ENCODE measurements at regions not wholly inside any gene's neighbourhood (a gene's known extent, or its start where the extent isn't known, plus 50 kb on each side); places are given as distances from the start of the nearest gene placed in this dataset.

DNA sequence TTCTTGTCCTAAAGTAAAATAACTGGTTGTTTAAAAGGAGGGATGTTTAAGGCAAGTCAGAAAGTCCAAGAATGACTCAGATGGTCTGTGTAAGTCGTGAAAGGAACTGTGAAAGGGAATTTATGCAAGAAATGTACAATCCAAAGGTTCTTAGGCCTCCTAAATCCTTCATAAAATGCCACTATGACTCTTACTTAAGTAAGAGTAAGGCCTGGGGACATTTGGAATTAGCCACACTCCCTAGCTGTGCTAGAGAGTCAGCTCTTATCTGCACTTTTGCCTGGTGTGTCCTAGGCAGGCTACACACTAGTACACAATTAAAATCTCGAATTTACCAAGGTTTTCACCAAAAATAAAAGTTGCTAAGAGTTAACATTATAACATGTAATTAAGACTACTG is 686.9 kb downstream of the UQCRFS1 start:
- no peak for DNase-seq (ENCODE audit: low read depth in 4 of 4, low spot score in 3 of 4)

- no peak for DNase-seq (ENCODE audit: low read depth in 4 of 4, low spot score in 3 of 4)
Observed at GRCh38 chr19:28523619-28524018, 689.3 kb downstream of the UQCRFS1 start.

DNA sequence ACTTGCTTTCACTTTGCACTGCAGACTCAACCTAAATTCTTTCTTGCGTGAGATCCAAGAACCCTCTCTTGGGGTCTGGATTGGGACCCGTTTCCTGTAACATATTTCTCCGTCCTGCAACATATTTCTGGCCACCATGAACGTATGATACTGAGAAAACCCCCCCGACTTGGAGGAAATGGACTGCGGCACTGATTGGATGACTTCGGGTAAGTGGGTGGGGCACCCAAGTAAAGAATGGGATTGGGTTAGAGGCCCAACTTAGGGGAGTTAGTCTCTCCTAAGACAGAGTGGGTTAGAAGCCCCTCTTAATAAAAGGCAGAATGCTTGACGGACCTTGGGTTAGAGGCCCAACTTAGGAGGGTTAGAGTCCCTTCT is 690.4 kb downstream of the UQCRFS1 start:
- no peak for DNase-seq (ENCODE audit: low read depth in 4 of 4, low spot score in 3 of 4)

DNA sequence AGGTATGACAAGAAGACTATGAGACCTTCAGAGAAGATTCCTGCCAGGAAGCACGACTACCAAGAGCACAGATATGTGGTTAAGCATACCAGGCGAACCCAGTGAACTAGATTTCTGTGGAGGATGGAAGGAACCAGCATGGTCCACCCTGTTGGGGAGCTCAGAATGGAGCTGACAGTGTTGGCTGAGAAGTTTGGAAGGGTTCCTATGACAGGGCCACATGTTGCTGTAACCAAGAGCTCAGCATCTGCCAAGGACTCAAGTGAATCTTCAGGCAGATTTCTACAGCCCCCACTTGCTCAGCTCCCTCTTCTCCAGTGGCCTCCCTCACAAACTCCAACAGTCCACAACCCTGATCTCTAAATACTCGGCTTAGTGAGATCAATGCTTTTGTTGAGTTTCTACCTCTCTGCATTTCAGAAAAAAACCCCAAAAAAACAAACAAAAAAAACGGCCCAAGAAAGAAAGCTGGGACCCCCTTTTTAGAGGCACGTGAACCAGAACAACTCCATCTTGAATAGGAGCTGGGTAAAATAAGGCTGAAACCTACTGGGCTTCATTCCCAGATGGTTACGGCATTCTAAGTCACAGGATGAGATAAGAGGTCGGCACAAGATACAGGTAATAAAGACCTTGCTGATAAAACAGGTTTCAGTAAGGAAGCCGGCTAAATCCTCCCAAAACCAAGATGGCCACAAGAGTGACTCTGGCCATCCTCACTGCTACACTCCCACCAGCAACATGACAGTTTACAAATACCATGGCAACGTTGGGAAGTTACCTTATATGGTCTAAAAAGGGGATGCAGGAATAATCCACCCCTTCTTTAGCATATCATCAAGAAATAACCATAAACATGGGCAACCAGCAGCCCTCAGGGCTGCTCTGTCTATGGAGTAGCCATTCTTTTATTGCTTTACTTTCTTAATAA is 691.1 kb downstream of the UQCRFS1 start:
- no peak for DNase-seq (ENCODE audit: low read depth in 4 of 4, low spot score in 3 of 4)

GRCh38 chr19:28520998-28521568 is 691.9 kb downstream of the UQCRFS1 start:
- DNase-seq (ENCODE audit: low read depth in 4 of 4, low spot score in 3 of 4), result no peak

DNA sequence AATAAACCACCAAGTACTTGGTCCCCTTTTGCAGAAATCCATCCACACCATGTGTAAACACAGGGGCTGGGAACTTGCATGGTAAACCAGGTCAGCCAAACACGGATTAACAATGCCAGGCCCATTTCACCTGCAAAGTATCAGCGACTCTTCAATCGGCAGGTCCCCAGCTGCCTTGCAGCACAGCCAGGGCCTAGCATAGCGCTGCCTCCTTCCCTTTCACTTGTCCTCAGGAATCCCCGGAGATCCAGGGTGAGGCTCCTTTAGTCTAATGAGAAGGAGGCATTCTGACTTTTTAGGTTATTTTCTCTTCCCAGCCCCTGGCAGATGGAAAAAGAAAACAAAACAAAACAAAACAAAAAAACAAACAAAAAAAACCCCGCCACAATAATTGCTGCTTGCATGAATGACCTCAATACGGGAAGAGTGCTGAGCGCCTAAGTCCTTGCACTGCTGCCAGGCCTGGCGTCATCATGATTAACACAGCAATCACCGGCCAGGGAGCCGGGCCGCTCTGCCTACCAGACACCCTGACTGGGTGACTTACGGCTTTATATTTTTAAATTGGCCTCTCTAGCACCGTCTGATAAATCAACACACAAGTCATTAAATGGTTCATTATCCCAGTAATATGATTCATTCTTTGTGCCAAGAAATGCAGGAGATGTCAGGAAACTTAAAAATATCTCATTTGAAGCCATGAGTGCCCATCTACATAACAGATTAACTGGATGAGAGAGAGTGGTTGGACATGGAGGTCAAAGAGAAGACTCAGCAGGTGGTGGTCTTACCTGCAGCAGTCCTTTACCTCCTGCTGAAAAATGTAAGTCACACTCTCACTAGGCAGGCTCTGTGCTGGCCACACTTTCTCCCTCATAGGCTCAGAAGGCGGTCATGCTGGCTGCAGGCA is 692.7 kb downstream of the UQCRFS1 start:
- peak in 2 of 4 donors; percentile 5 to 21 for DNase-seq (ENCODE audit: low read depth in 4 of 4, low spot score in 3 of 4)

DNA sequence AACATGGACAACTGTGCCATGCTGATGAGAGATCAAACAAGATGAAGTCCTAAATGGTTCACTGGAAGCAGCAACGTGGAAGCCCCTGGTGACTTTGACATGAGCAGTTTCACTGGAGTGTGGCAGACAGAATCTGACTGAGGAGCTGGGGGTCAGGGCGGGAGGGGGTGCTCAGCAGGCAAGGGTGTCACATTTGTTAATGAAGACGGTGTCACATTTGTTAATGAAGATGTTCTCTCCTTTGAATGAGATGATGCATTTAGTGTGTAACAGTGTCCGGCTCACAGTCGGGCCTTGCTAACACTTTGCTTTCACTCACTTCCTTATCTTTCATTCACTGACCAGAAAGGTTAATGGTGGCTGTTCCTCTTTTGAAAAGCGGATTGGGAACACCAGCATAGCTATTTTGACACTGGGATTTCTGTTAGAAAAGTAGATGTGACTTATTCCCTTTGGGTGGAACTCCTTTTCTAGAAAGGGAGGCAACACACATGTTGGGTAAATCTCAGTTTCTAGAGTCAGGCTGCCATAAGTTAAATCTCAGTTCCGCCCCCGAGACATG is 693.7 kb downstream of the UQCRFS1 start:
- DNase-seq (ENCODE audit: low read depth in 4 of 4, low spot score in 3 of 4), result no peak

- DNase-seq (ENCODE audit: low read depth in 4 of 4, low spot score in 3 of 4), result no peak
Observed at GRCh38 chr19:28516415-28516872, 696.5 kb downstream of the UQCRFS1 start.

DNA sequence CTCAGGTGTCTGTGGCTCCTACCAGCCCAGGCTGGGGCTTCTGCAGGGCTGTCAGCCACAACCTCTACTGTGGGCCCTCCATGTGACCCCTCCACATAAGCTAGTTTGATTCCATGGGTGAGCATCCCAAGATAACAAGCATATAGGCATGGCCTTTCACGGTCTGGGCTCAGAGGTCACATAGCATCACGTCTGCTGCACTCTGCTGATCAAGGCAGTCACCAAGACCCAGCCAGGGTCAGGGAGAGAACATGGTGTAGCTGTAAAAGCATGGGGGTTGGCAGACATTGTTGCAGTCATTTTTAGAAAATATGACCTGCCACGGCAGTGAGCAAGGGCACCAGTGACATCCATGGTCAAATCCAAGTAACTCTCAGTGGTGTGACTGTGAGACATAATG is 698.8 kb downstream of the UQCRFS1 start:
- no peak for DNase-seq (ENCODE audit: low read depth in 4 of 4, low spot score in 3 of 4)

- DNase-seq (ENCODE audit: low read depth in 4 of 4, low spot score in 3 of 4), result no peak
Observed at GRCh38 chr19:28511655-28512054, 701.3 kb downstream of the UQCRFS1 start.

DNA sequence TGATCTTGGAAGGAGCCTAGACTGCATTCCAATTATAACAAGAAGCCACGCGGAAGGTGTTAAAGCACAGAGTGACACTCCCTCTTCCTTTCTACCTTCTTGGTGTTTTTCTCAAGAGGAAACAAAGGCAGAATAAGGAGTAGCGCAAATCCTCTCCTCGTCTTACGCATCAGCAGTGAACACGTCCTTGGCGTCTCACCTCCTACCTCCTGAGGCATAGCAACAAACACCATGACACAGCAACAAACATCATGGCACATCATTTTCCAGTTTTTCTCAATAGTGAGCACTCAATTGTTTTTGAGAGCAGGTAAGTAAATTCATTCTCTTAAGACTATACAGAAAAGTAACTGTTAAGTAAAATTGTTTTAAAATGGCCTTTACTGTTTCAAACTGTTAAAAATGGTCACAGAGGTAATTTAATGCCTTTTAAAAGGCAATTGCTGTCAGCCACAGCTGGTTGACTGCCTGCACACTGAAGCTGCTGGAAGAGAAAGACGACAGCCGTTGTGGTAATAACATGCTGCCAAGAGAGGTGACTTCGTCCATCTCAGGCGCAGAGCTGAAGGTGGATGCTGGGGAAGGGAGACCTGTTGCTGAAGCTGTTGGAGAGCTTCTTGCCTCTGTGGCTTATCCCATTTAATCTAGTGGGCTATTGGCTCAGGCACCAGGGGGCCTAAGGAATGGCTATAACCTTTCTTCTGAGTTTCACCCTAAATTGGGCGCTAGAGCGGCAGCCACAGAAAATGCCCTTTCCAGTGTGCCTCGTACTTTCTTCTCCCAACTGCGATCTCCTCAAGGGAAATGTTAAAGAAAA is 703.7 kb downstream of the UQCRFS1 start:
- DNase-seq (ENCODE audit: low read depth in 4 of 4, low spot score in 3 of 4), result no peak

DNA sequence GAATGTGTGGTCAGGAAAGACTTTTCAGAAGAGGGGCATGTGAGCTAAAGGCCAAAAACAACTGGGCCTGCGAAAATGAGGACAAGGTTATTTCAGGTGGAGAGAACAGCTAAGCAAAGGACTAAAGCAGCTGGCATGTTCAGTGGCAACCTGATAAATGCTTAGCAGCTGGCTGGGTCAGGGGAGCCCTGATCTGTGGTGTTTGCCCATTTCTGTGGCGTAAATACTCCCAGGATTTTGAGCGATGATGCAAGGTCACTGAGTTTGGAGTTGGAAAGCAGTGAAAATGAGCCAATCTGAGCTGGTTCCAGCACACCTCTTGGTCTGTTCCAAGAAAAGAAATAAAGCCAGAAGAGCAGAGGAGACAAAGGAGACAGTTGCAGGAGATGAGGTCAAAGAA is 704.3 kb downstream of the UQCRFS1 start:
- no peak for DNase-seq (ENCODE audit: low read depth in 4 of 4, low spot score in 3 of 4)

DNA sequence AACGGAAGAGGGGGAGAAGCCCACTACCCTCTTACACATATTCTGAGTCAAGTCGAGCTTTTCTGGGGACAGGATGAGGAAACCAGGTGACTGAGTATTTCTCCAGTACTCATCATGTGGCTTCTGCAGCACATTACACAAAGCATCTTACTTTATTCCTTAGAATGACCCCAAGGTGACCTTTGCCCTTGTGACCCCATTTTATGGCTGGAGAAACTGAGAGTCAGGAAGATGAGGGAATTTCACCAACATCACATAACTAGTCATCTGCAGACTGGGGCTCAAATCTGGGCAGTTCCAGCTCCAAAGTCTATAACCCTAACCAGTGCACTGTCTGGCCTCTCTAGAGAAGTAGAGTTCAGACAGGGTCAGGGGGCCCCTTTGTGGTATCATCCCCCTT is 707.0 kb downstream of the UQCRFS1 start:
- DNase-seq (ENCODE audit: low read depth in 4 of 4, low spot score in 3 of 4), result no peak

DNA sequence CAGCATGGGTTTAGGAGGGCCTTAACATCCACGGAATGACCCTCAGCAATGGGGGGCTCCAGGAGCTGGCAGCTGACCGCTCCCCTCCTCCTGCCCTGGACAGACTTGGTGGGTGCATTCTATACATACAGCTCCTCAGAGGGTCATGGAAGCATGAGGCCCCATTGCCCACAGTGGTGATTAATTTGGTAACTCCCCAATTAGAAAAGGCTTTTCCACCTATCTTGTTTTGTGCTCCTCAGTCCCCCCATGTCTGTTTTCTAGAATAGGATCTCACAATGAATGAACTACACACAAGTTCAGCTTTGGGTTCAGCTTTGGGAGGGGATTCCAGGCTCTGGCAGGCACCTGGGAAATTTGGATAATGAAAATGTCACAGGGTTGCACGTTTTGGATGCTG is 707.8 kb downstream of the UQCRFS1 start:
- DNase-seq (ENCODE audit: low read depth in 4 of 4, low spot score in 3 of 4), result no peak

DNA sequence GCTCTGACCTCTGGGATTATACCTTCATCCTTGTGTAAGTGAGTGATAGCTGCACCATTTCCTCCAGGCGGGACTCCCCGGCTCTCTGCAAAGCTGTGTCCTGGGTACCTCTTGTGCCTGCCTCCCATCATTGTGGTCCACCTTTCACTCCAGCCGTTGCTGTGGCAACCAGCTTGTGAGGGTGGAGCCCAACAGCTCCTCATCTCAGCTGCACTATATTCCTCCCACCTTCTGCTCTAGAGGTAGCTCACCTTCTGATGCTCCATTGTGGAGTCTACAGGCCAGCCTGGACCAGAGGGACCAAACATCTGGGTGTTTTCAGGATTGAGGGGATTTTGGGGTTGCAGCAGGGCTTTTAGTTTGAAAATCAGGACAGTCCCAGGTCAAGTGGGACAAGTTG is 708.2 kb downstream of the UQCRFS1 start:
- DNase-seq (ENCODE audit: low read depth in 4 of 4, low spot score in 3 of 4), result no peak

- no peak for DNase-seq (ENCODE audit: low read depth in 4 of 4, low spot score in 3 of 4)
Observed at GRCh38 chr19:28504139-28504538, 708.8 kb downstream of the UQCRFS1 start.

GRCh38 chr19:28502879-28503734 is 709.8 kb downstream of the UQCRFS1 start:
- no peak for DNase-seq (ENCODE audit: low read depth in 4 of 4, low spot score in 3 of 4)

DNA sequence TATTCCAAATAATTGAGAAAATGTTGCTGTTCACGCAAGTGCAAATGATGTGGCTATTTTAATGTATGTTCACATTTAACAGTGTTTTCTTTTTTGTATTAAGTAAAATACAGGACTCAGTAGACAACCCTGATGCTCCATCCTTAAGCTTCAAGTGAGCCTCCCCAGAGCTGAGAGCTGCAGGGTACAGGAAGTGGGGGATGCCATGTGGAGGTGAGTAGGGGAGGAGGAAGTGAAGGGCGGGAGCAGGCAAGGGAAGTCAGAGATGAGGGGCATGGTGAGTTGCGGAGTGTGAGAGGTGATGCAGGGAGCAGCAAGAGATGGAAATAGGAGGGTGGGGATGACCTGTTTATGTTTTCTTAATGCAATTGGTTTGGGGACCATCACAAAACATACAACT is 711.0 kb downstream of the UQCRFS1 start:
- DNase-seq (ENCODE audit: low read depth in 4 of 4, low spot score in 3 of 4), result no peak

GRCh38 chr19:28500982-28501630 is 711.8 kb downstream of the UQCRFS1 start:
- DNase-seq (ENCODE audit: low read depth in 4 of 4, low spot score in 3 of 4), result no peak
